Activated naive CD8-positive, alpha-beta T cell treated with anti-CD3 and anti-CD28 coated beads, Interleukin-2, amount 50 U/mL, for 24 hours (primary cell): ENCODE measurements at regions not wholly inside any gene's neighbourhood (a gene's known extent, or its start where the extent isn't known, plus 50 kb on each side); places are given as distances from the start of the nearest gene placed in this dataset.
"Not testable (repeated sequence)": the region's sequence is repeated elsewhere in the genome, so short reads cannot be mapped to it uniquely, and the experiment has no call there.

Experiments used
- ATAC-seq: fragments of 150-1000 bp; cut with Tn5 transposase; one replicate; pipeline ENCODE4 v1.10.0; 2021
- DNase-seq: peaks from one replicate; pipeline ENCODE4 v3.0.0; 2021
- H3K27ac Mint-ChIP-seq: one replicate; pipeline ENCODE4 v1.8.0; 2021; ENCODE audit warnings: mild to moderate bottlenecking, mixed read lengths
- H3K27me3 Mint-ChIP-seq: one replicate; pipeline ENCODE4 v1.8.0; 2021; ENCODE audit warnings: mixed read lengths
- H3K36me3 Mint-ChIP-seq: one replicate; pipeline ENCODE4 v1.8.0; 2021; ENCODE audit warnings: low read depth, mixed read lengths
- H3K4me1 Mint-ChIP-seq: one replicate; pipeline ENCODE4 v1.8.0; 2021; ENCODE audit warnings: mixed read lengths
- H3K4me3 Mint-ChIP-seq: one replicate; pipeline ENCODE4 v1.8.0; 2021; ENCODE audit warnings: mild to moderate bottlenecking, moderate library complexity, mixed read lengths
- H3K9me3 Mint-ChIP-seq: one replicate; pipeline ENCODE4 v1.8.0; 2021; ENCODE audit warnings: mixed read lengths

GRCh38 chr1:14279891-14280290, 318.6 kb upstream of the KAZN start:
- H3K36me3 Mint-ChIP-seq, H3K9me3 Mint-ChIP-seq: not testable (repeated sequence)

GRCh38 chr1:14280909-14281308, 317.6 kb upstream of the KAZN start:
- H3K27ac Mint-ChIP-seq: no peak overlapping the region
- ATAC-seq (no peak), DNase-seq (no peak)
- no peaks in the 10 kb centered on the region for H3K36me3 Mint-ChIP-seq
- no peaks in the 10 kb centered on the region for H3K4me1 Mint-ChIP-seq
- peaks cover 2% of the 10 kb centered on the region for H3K27me3 Mint-ChIP-seq
- H3K9me3 Mint-ChIP-seq: no peaks in the 10 kb centered on the region
- no peak overlapping the region for H3K4me3 Mint-ChIP-seq

More at GRCh38 chr1:14279891-14280290, 318.6 kb upstream of the KAZN start:
- not testable (repeated sequence) for DNase-seq, H3K4me1 Mint-ChIP-seq, H3K27me3 Mint-ChIP-seq, H3K4me3 Mint-ChIP-seq, ATAC-seq, H3K27ac Mint-ChIP-seq

DNA sequence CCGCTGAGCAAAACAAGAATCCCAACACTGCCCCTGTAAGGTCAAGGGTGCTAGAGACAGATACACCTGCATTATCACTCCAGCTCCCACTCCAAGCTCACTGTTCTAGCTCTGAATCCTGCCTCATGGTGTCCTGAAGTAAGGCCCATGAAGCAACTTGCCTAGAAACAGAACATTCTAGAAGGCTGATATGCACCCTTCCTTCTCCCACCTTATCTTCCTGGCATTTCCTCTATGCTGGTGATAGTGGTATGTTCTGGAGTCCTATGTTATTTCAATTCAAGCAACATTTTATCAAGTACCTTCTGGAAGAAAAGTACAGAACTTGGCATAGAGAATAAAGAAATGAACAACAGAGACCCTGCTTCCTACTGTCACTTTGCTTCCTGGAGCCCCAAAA, 317.1 kb upstream of the KAZN start:
- Mint-ChIP-seq H3K27ac (no peak overlapping the region), H3K4me1 (no peaks in the 10 kb centered on the region), H3K9me3 (no peaks in the 10 kb centered on the region), H3K36me3 (no peaks in the 10 kb centered on the region), H3K4me3 (no peak overlapping the region), H3K27me3 (peaks cover 2% of the 10 kb centered on the region)
- no peak for DNase-seq
- ATAC-seq: no peak

- ATAC-seq (no peak), DNase-seq (no peak)
- no peaks in the 10 kb centered on the region for H3K9me3 Mint-ChIP-seq
- no peak overlapping the region for H3K27ac Mint-ChIP-seq
- no peaks in the 10 kb centered on the region for H3K4me1 Mint-ChIP-seq
- H3K4me3 Mint-ChIP-seq: no peak overlapping the region
- H3K27me3 Mint-ChIP-seq: no peaks in the 10 kb centered on the region
- no peaks in the 10 kb centered on the region for H3K36me3 Mint-ChIP-seq
Observed at GRCh38 chr1:14282707-14283106, 315.8 kb upstream of the KAZN start.

GRCh38 chr1:14285238-14285637, 313.2 kb upstream of the KAZN start:
- Mint-ChIP-seq H3K9me3 (no peaks in the 10 kb centered on the region), H3K27me3 (no peaks in the 10 kb centered on the region), H3K4me1 (no peaks in the 10 kb centered on the region), H3K27ac (no peak overlapping the region), H3K4me3 (no peak overlapping the region), H3K36me3 (no peaks in the 10 kb centered on the region)
- ATAC-seq: no peak
- no peak for DNase-seq

- not testable (repeated sequence) for H3K4me1 Mint-ChIP-seq, H3K4me3 Mint-ChIP-seq, H3K27ac Mint-ChIP-seq, ATAC-seq, DNase-seq, H3K27me3 Mint-ChIP-seq, H3K9me3 Mint-ChIP-seq, H3K36me3 Mint-ChIP-seq
Observed at GRCh38 chr1:14291182-14291581, 307.3 kb upstream of the KAZN start.

DNA sequence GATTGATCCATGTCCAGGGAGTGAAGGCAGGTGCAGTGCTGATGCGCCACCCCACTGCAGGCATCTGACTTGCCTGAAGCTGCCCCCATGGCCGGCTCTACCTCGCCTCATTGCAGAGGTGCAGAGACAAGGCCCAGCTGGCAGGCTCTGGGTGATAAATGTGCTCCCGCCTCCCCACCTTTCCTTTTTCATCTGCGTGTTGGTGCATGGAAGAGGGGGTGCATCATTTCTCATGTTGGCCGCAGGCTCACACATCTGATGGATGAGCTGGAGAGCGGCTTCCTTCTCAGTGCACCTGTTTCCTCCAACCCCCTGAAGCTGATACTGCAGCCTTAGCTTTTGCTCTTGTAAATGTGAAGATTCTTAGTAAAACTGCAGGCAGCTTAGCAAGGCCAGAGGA, 306.0 kb upstream of the KAZN start:
- DNase-seq (no peak), ATAC-seq (no peak)
- H3K27me3 Mint-ChIP-seq: peaks cover 2% of the 10 kb centered on the region
- no peaks in the 10 kb centered on the region for H3K4me1 Mint-ChIP-seq
- no peaks in the 10 kb centered on the region for H3K36me3 Mint-ChIP-seq
- no peak overlapping the region for H3K27ac Mint-ChIP-seq
- no peak overlapping the region for H3K4me3 Mint-ChIP-seq
- no peaks in the 10 kb centered on the region for H3K9me3 Mint-ChIP-seq

DNA sequence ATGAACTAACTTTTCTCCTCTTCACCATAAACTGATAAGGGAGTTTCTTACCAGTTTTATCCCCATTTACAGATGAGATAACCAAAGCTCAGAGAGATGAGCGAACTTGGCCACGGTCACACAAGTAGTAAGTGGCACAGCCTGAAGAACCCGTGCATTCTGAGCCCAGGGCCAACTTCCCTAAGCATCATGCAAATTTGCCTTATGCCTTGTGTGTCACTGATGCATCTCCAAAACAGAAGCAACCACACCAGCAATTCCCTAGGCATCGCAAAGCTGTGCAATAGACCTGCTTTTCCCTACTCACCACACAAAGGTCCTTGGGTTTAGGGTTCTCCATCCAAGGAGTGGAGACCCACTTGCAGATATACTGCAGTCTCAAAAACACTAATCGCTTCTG, 304.5 kb upstream of the KAZN start:
- peaks cover 3% of the 10 kb centered on the region for H3K27me3 Mint-ChIP-seq
- H3K4me1 Mint-ChIP-seq: no peaks in the 10 kb centered on the region
- H3K27ac Mint-ChIP-seq: no peak overlapping the region
- H3K4me3 Mint-ChIP-seq: no peak overlapping the region
- H3K9me3 Mint-ChIP-seq: no peaks in the 10 kb centered on the region
- no peak for ATAC-seq
- no peak for DNase-seq
- no peaks in the 10 kb centered on the region for H3K36me3 Mint-ChIP-seq

DNA sequence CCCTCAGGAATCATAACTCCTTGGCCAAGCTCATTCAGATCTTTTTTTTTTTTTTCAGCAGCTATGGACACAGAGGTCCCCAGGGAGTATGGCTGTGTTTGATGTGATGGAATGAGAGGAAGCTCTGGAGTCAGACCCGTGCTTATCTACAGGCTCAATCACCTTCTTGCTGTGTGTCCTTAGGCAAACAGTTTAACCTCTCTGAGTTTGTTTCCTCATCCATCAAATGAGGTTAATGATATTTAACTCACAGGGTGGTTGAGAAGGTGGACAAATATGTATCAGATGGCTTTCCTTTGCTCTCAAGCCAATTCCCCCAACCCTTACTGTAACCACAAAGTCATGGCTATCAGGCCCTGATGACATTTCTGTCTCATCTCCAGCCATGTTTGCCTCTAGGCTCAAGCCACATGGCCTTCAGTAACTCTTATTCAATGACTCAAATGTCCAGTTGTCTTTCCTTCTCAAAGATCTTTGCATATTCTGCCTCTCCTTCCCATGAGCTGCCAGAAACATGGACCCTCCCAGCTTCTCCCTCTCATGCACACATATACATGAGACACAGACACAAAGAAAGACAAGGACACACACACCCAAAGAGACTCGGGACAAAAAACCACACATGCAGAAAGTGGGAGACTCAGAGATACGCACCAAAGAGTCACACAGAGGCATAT, 303.5 kb upstream of the KAZN start:
- Mint-ChIP-seq H3K27me3 (peaks cover 4% of the 10 kb centered on the region), H3K4me3 (no peak overlapping the region), H3K36me3 (no peaks in the 10 kb centered on the region), H3K9me3 (no peaks in the 10 kb centered on the region), H3K4me1 (no peaks in the 10 kb centered on the region), H3K27ac (no peak overlapping the region)
- DNase-seq (no peak), ATAC-seq (no peak)

GRCh38 chr1:14296795-14297194, 301.7 kb upstream of the KAZN start:
- no peak for ATAC-seq
- Mint-ChIP-seq H3K4me3 (no peak overlapping the region), H3K36me3 (no peaks in the 10 kb centered on the region), H3K27me3 (peaks cover 4% of the 10 kb centered on the region), H3K4me1 (no peaks in the 10 kb centered on the region), H3K27ac (no peak overlapping the region), H3K9me3 (no peaks in the 10 kb centered on the region)
- no peak for DNase-seq

DNA sequence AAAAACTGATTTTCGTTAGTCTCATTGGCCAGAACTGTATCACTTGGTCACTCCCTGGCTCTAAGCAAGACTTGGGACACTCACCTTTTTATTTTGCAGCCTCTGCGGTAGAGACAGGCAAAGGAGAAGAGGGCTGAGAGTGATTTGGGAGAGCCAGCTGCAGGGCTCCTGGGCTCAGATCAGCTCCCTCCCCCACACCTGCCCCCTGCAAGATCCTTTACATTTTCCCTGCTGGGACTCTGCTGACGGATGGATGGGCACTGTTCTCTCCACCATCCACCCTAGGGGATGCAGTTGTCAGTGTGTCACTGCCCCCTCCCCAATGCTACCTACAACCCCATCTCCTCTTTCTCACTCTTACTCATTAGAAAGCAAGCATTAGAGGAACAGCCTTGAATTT, 301.1 kb upstream of the KAZN start:
- Mint-ChIP-seq H3K27ac (no peak overlapping the region), H3K9me3 (no peaks in the 10 kb centered on the region), H3K36me3 (no peaks in the 10 kb centered on the region), H3K4me3 (no peak overlapping the region), H3K27me3 (peaks cover 4% of the 10 kb centered on the region), H3K4me1 (no peaks in the 10 kb centered on the region)
- DNase-seq: no peak
- no peak for ATAC-seq

DNA sequence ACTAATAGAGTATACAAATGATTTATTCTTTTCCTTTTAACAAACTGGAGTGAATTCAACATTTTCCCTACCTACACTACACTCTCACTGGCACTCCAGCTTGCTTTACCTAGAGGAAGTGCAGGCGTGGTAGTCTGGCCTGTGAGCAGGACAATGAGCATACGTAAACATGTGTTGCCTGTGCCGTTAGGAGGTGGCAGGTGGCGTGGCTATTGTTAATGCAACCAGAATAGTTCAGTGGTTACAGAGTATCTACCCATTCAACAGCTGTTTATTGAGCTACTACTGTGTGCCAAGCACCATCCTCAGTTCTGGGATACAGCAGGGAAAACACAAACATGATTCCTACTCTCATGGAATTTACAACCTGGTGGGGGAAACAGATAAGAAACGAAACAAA, 299.7 kb upstream of the KAZN start:
- peaks cover 4% of the 10 kb centered on the region for H3K27me3 Mint-ChIP-seq
- H3K4me3 Mint-ChIP-seq: no peak overlapping the region
- H3K4me1 Mint-ChIP-seq: no peaks in the 10 kb centered on the region
- no peaks in the 10 kb centered on the region for H3K9me3 Mint-ChIP-seq
- H3K27ac Mint-ChIP-seq: no peak overlapping the region
- ATAC-seq: no peak
- H3K36me3 Mint-ChIP-seq: no peaks in the 10 kb centered on the region
- no peak for DNase-seq

DNA sequence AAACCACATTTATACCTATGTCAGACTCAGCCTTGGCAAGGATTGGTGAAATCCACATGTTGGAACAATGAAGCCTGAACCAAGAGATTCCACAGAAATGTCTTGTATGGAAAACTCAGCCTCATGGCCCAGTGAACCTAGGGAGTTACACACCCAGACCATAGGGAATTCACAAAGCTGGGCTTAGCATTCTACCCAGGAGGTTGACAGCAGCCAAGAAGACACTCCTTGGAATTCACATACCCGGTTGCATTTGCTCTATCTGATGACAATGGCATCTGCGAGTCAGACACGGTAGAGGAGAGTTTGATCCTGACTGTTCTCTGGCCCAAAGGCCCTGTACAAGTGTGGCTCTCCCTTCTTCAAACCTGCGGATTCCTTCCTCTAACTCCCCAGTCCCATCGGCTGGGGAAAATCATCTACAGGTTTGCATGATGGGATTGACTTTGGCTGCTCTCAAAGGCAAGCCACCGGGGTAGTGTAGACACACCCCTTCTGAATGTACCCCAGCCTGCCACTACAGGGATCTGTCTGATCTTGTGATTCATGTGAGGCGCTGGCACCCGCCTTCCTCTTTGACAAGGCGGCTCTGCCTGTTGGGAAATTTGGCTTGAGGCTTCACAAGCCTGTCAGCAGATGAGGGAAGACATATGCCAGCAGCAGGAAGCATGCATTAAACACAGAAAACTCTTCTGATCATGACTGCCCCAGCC, 297.3 kb upstream of the KAZN start:
- ATAC-seq: no peak
- no peaks in the 10 kb centered on the region for H3K4me1 Mint-ChIP-seq
- no peaks in the 10 kb centered on the region for H3K36me3 Mint-ChIP-seq
- peaks cover 3% of the 10 kb centered on the region for H3K27me3 Mint-ChIP-seq
- no peak overlapping the region for H3K4me3 Mint-ChIP-seq
- DNase-seq: no peak
- H3K9me3 Mint-ChIP-seq: no peaks in the 10 kb centered on the region
- H3K27ac Mint-ChIP-seq: no peak overlapping the region

GRCh38 chr1:14301704-14302024, 296.8 kb upstream of the KAZN start:
- H3K27ac Mint-ChIP-seq: no peak overlapping the region
- no peak overlapping the region for H3K4me3 Mint-ChIP-seq
- no peaks in the 10 kb centered on the region for H3K9me3 Mint-ChIP-seq
- H3K36me3 Mint-ChIP-seq: no peaks in the 10 kb centered on the region
- no peak for ATAC-seq
- H3K4me1 Mint-ChIP-seq: no peaks in the 10 kb centered on the region
- peaks cover 3% of the 10 kb centered on the region for H3K27me3 Mint-ChIP-seq
- DNase-seq: no peak

- no peaks in the 10 kb centered on the region for H3K36me3 Mint-ChIP-seq
- no peak overlapping the region for H3K4me3 Mint-ChIP-seq
- ATAC-seq (no peak), DNase-seq (no peak)
- H3K27ac Mint-ChIP-seq: no peak overlapping the region
- H3K9me3 Mint-ChIP-seq: no peaks in the 10 kb centered on the region
- H3K27me3 Mint-ChIP-seq: peaks cover 4% of the 10 kb centered on the region
- no peaks in the 10 kb centered on the region for H3K4me1 Mint-ChIP-seq
Observed at GRCh38 chr1:14302025-14302424, 296.5 kb upstream of the KAZN start.

- DNase-seq (no peak), ATAC-seq (no peak)
- Mint-ChIP-seq H3K27me3 (peaks cover 4% of the 10 kb centered on the region), H3K27ac (no peak overlapping the region), H3K36me3 (no peaks in the 10 kb centered on the region), H3K9me3 (no peaks in the 10 kb centered on the region), H3K4me3 (no peak overlapping the region), H3K4me1 (no peaks in the 10 kb centered on the region)
Observed at GRCh38 chr1:14303011-14303410, 295.5 kb upstream of the KAZN start.
